ENCODE measurements at regions not wholly inside any gene's neighbourhood (a gene's known extent, or its start where the extent isn't known, plus 50 kb on each side); places are given as distances from the start of the nearest gene placed in this dataset.

DNA sequence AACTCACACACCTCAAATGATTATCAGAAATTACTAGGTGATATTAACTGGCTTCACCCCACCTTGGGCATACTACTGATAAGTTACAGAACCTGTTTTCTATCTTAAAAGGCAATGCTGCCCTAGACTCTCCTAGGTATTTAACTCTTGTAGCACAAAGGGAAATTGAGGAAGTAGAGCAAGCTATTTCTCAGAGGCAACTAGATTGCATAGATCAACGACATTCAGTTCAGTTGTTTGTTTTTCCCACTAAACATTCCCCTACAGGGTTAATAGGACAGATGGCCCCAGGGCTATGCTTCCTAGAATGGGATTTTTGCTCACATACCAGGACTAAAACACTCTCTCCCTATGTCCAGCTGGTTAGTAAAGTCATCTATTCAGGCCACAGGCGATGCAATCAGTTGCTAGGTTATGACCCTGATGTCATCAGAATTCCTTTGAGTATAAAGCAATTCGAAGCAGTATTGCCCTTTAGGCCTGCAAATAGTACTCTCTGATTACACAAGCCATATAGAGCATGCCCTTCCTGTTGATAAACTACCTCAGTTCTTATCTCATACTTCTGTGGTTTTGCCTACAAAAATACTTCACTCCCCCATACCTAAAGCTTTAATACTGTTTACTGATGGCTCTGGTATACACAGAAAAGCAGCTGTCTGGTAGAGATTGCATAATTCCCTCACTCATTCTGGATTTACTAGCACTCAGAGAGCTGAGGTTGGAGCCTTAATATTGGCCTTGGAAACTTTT, 67.4 kb upstream of the ASCC3 start (continued):
- no peak for TF ChIP-seq ZBTB40 (IDR thresholded peaks at IDR 0.05)
- no peak for TF ChIP-seq ZBTB40 (CRISPR knock-in tag; IDR thresholded peaks at IDR 0.05)
- no peak for TF ChIP-seq MTA1 (CRISPR knock-in tag; IDR thresholded peaks at IDR 0.05; ENCODE audit: borderline replicate concordance)
- TF ChIP-seq DMTF1 (CRISPR knock-in tag; IDR thresholded peaks at IDR 0.05), result no peak
- TF ChIP-seq, protein P1, sequence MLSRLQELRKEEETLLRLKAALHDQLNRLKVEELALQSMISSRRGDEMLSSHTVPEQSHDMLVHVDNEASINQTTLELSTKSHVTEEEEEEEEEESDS (CRISPR knock-in tag; IDR thresholded peaks at IDR 0.05; ENCODE audit: borderline replicate concordance), result no peak
- TF ChIP-seq ZNF556 (CRISPR knock-in tag; IDR thresholded peaks at IDR 0.05; ENCODE audit: borderline replicate concordance), result no peak
- TF ChIP-seq NR2F2 (IDR thresholded peaks at IDR 0.05; ENCODE audit: borderline replicate concordance, low read depth), result peak; percentile 95
- no peak for TF ChIP-seq HDAC6 (IDR thresholded peaks at IDR 0.05; ENCODE audit: low read depth, low read length)
- TF ChIP-seq FOXP1 (IDR thresholded peaks at IDR 0.05), result peak; percentile 68; the same call in 1 of the 2 replicates
- peak; percentile 93 for TF ChIP-seq FOXP1 (CRISPR knock-in tag; IDR thresholded peaks at IDR 0.05)
- TF ChIP-seq HMG20B (CRISPR knock-in tag; conservative IDR thresholded peaks at IDR 0.05), result peak; percentile 92
- TF ChIP-seq ZNF235 (CRISPR knock-in tag; IDR thresholded peaks at IDR 0.05; ENCODE audit: borderline replicate concordance), result no peak
- TF ChIP-seq ZNF484 (CRISPR knock-in tag; IDR thresholded peaks at IDR 0.05; ENCODE audit: borderline replicate concordance, low read depth), result no peak
- no peak for TF ChIP-seq NPAS2 (CRISPR knock-in tag; IDR thresholded peaks at IDR 0.05; ENCODE audit: borderline replicate concordance)
- no peak for TF ChIP-seq ZNF251 (CRISPR knock-in tag; IDR thresholded peaks at IDR 0.05)
- TF ChIP-seq SNAPC2 (CRISPR knock-in tag; IDR thresholded peaks at IDR 0.05), result no peak
- no peak for TF ChIP-seq E2F2 (CRISPR knock-in tag; IDR thresholded peaks at IDR 0.05; ENCODE audit: borderline replicate concordance)
- TF ChIP-seq TEAD3 (CRISPR knock-in tag; optimal IDR thresholded peaks at IDR 0.05; ENCODE audit: borderline replicate concordance), result peak; percentile 27
